ENCODE measurements at regions not wholly inside any gene's neighbourhood (a gene's known extent, or its start where the extent isn't known, plus 50 kb on each side); places are given as distances from the start of the nearest gene placed in this dataset.
"Not testable (repeated sequence)": the region's sequence is repeated elsewhere in the genome, so short reads cannot be mapped to it uniquely, and the experiment has no call there.

DNA sequence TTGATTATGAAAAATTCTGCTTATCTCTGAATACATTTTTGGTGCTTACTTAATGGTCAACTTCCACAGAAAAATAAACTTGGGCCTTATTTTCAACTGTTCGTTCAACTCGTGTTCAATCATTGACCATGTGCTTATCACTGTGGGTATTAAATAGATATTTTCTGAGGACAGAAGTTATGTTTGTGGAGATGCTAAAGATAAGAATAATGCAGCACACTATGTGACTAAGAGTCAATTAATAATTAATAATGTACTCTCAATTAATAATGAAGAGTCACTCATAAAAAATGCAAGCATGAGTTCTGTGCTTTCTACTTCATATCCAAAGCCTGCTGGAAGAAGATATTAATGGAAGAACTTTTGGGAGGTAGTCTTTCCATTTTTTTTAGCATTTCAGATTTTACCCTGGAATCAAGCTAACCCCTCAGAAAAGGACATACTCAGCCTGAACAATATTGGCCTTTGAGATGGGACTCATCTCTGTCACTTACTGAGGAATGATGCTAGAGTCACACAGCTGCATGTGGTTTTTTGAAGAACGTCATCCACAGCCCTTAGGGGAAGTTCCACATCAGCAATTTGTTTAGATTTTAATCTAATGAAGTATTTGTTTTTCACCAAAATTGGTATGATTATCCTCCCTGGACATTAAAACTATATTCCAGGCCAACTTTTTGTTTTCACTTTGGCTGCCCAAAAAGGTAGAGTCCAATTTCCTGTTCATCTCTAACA lies 191.9 kb upstream of the CRIM1 start:
- no peak overlapping the region for H3K4me3 ChIP-seq (ENCODE audit: low read length)
- TF ChIP-seq, protein P1, sequence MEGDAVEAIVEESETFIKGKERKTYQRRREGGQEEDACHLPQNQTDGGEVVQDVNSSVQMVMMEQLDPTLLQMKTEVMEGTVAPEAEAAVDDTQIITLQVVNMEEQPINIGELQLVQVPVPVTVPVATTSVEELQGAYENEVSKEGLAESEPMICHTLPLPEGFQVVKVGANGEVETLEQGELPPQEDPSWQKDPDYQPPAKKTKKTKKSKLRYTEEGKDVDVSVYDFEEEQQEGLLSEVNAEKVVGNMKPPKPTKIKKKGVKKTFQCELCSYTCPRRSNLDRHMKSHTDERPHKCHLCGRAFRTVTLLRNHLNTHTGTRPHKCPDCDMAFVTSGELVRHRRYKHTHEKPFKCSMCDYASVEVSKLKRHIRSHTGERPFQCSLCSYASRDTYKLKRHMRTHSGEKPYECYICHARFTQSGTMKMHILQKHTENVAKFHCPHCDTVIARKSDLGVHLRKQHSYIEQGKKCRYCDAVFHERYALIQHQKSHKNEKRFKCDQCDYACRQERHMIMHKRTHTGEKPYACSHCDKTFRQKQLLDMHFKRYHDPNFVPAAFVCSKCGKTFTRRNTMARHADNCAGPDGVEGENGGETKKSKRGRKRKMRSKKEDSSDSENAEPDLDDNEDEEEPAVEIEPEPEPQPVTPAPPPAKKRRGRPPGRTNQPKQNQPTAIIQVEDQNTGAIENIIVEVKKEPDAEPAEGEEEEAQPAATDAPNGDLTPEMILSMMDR (IDR thresholded peaks at IDR 0.05; ENCODE audit: low read depth, low read length, poor library complexity, severe bottlenecking): no peak
- TF ChIP-seq EZH2phosphoT487 (IDR thresholded peaks at IDR 0.05; ENCODE audit: borderline replicate concordance, low read length): no peak
- H3K27ac ChIP-seq (ENCODE audit: low read depth, low read length): no peak overlapping the region
- H3K9me3 ChIP-seq (ENCODE audit: control insufficient read depth, insufficient read depth, low read length): no peaks in the 10 kb centered on the region
- H4K20me1 ChIP-seq (ENCODE audit: control insufficient read depth, insufficient read depth, low read depth, low read length): no peaks in the 10 kb centered on the region
- H3K9me2 ChIP-seq (replicated peaks; ENCODE audit: control insufficient read depth, low read length): no peaks in the 10 kb centered on the region
- 0 out of 2 replicates have a peak, but pooled peaks cover 3% of the 10 kb centered on the region for H3K27me3 ChIP-seq (ENCODE audit: control insufficient read depth, low read length)
- H3K4me1 ChIP-seq (ENCODE audit: control insufficient read depth, low read length): no peaks in the 10 kb centered on the region
- H3K4me2 ChIP-seq (ENCODE audit: low read length): no peak overlapping the region
- H3K36me3 ChIP-seq (ENCODE audit: control insufficient read depth, low read length): no peaks in the 10 kb centered on the region
- H3F3A ChIP-seq (ENCODE audit: control insufficient read depth, insufficient read depth): no peaks in the 10 kb centered on the region
- no peaks in the 10 kb centered on the region for H3K79me2 ChIP-seq (ENCODE audit: control insufficient read depth, low read length)

DNA sequence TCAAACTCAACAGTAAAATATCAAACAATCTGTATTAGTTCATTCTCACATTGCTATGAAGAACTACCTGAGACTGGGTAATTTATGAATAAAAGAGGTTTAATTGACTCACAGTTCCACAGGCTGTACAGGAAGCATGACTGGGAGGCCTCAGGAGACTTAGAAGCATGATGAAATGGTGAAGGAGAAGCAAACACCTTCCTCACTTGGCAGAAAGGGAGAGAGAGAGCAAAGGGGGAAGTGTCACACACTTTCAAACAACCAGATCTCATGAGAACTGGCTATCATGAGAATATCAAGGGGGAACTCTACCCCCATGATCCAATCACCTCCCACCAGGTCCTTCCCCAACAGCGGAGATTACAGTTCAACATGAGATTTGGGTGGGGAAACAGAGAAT lies 198.5 kb upstream of the CRIM1 start:
- not testable (repeated sequence) for H3K27ac ChIP-seq (ENCODE audit: low read depth, low read length); H3K4me3 ChIP-seq (ENCODE audit: low read length); H3K36me3 ChIP-seq (ENCODE audit: control insufficient read depth, low read length); H3F3A ChIP-seq (ENCODE audit: control insufficient read depth, insufficient read depth); H3K4me1 ChIP-seq (ENCODE audit: control insufficient read depth, low read length); H3K9me2 ChIP-seq (replicated peaks; ENCODE audit: control insufficient read depth, low read length); H3K79me2 ChIP-seq (ENCODE audit: control insufficient read depth, low read length); H3K9me3 ChIP-seq (ENCODE audit: control insufficient read depth, insufficient read depth, low read length); H4K20me1 ChIP-seq (ENCODE audit: control insufficient read depth, insufficient read depth, low read depth, low read length); H3K27me3 ChIP-seq (ENCODE audit: control insufficient read depth, low read length); H3K4me2 ChIP-seq (ENCODE audit: low read length)

DNA sequence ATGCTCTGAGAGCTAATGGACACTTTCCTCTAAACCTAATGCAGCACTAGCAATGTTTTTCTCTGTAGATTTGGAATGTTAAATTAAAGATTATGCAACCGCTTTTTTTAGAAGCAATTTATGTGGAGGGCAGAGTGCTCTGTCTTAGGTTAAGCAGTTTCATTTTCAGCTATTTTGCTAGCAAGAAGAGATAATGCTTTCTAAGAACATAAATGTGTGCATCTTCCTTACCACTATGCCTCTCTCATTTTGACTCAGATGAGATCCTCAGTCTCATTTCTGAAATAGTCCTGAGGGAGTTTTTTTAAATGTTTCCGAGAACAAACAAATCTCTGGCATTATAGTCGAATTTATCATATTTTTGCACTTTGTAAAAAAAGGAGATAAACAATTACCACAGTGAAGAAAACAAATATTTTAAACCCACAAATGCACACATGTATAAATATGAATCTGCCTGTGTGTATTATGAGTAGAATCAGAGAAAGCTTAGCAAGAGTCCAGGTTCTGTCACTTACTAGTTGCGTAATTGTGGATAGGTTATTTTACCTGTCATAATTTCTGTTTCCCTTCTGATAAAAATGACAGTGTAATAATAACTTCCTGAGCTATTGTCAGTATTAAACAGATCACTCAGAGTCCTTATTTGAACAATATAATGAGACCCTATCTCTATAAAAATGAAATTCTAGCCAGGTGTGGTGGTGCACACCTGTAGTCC lies 207.7 kb upstream of the CRIM1 start:
- no peak overlapping the region for H3K4me2 ChIP-seq (ENCODE audit: low read length)
- no peaks in the 10 kb centered on the region for H3K4me1 ChIP-seq (ENCODE audit: control insufficient read depth, low read length)
- no peak overlapping the region for H3K27ac ChIP-seq (ENCODE audit: low read depth, low read length)
- H3K36me3 ChIP-seq (ENCODE audit: control insufficient read depth, low read length): no peaks in the 10 kb centered on the region
- no peak for TF ChIP-seq EZH2phosphoT487 (IDR thresholded peaks at IDR 0.05; ENCODE audit: borderline replicate concordance, low read length)
- TF ChIP-seq, protein P1 (IDR thresholded peaks at IDR 0.05; ENCODE audit: low read depth, low read length, poor library complexity, severe bottlenecking): no peak
- H3K9me2 ChIP-seq (replicated peaks; ENCODE audit: control insufficient read depth, low read length): no peaks in the 10 kb centered on the region
- no peaks in the 10 kb centered on the region for H3K9me3 ChIP-seq (ENCODE audit: control insufficient read depth, insufficient read depth, low read length)
- H3K4me3 ChIP-seq (ENCODE audit: low read length): no peak overlapping the region
- no peaks in the 10 kb centered on the region for H3K27me3 ChIP-seq (ENCODE audit: control insufficient read depth, low read length)
- H3K79me2 ChIP-seq (ENCODE audit: control insufficient read depth, low read length): no peaks in the 10 kb centered on the region
- H4K20me1 ChIP-seq (ENCODE audit: control insufficient read depth, insufficient read depth, low read depth, low read length): no peaks in the 10 kb centered on the region
- H3F3A ChIP-seq (ENCODE audit: control insufficient read depth, insufficient read depth): no peaks in the 10 kb centered on the region

DNA sequence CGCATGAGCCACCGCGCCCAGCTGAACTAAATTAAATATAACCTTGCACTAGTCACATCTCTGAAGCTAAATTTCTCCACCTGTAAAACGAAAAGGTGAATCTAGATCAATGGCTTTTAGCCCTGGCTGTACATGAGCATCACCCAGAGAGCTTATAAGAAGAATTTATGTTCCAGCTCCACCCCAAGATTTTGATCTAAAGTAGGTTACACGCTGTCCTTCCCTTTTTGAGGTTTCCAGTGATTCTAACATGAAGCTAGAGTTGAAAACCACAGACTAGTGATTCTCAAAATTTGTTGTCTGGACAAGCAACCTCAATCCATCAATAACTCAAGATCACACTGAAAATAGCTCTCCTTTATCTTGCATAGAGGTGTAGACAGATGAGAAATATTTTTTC lies 208.8 kb upstream of the CRIM1 start:
- H3K79me2 ChIP-seq (ENCODE audit: control insufficient read depth, low read length): no peaks in the 10 kb centered on the region
- H3K27me3 ChIP-seq (ENCODE audit: control insufficient read depth, low read length): no peaks in the 10 kb centered on the region
- H3K4me3 ChIP-seq (ENCODE audit: low read length): no peak overlapping the region
- H3K27ac ChIP-seq (ENCODE audit: low read depth, low read length): no peak overlapping the region
- H3K9me2 ChIP-seq (replicated peaks; ENCODE audit: control insufficient read depth, low read length): no peaks in the 10 kb centered on the region
- H3K4me1 ChIP-seq (ENCODE audit: control insufficient read depth, low read length): no peaks in the 10 kb centered on the region
- no peaks in the 10 kb centered on the region for H3K36me3 ChIP-seq (ENCODE audit: control insufficient read depth, low read length)
- TF ChIP-seq, protein P1 (IDR thresholded peaks at IDR 0.05; ENCODE audit: low read depth, low read length, poor library complexity, severe bottlenecking): no peak
- TF ChIP-seq EZH2phosphoT487 (IDR thresholded peaks at IDR 0.05; ENCODE audit: borderline replicate concordance, low read length): no peak
- no peak overlapping the region for H3K4me2 ChIP-seq (ENCODE audit: low read length)
- H3F3A ChIP-seq (ENCODE audit: control insufficient read depth, insufficient read depth): no peaks in the 10 kb centered on the region
- no peaks in the 10 kb centered on the region for H4K20me1 ChIP-seq (ENCODE audit: control insufficient read depth, insufficient read depth, low read depth, low read length)
- no peaks in the 10 kb centered on the region for H3K9me3 ChIP-seq (ENCODE audit: control insufficient read depth, insufficient read depth, low read length)
